ENCODE measurements at regions not wholly inside any gene's neighbourhood (a gene's known extent, or its start where the extent isn't known, plus 50 kb on each side); places are given as distances from the start of the nearest gene placed in this dataset.

DNA sequence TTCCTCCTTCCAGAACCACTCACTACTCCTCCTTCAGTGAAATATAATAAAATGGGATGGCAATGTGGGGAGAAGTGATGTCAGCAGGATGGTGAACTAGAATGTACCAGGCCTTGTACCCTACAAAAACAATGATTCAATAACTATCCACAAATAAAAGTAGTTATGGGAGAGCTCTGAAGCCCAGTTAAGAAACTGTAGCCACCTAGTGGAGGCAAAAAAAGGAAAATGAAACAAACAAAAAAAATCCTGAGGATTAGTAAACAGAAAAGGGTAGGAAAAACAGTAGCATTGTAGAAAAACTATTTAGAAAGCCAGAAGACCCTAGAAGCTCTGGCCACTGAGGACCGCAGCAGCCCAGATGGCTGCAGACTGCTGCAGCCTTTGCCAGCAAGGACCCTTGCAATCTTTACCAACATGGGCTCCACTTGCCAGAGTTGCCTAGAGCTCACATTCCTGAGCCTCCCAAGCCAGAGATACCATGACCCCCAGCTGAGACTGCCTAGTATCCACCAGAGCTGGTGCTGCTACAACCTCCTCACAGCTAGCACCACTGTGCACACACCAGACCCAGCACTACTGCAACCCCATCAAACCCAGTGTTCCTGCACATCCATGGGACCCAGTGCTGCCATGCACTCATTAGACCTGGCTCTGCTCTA is 259.7 kb upstream of the MSX2 start:
- TF ChIP-seq SP1 (IDR thresholded peaks at IDR 0.05) (no peak), GABPA (IDR thresholded peaks at IDR 0.05 in 1 of 2, conservative IDR thresholded peaks at IDR 0.05 in 1 of 2) (no peak), NR2F2 (IDR thresholded peaks at IDR 0.05) (no peak), JUND (IDR thresholded peaks at IDR 0.05) (no peak)
- TF ChIP-seq, protein P1, sequence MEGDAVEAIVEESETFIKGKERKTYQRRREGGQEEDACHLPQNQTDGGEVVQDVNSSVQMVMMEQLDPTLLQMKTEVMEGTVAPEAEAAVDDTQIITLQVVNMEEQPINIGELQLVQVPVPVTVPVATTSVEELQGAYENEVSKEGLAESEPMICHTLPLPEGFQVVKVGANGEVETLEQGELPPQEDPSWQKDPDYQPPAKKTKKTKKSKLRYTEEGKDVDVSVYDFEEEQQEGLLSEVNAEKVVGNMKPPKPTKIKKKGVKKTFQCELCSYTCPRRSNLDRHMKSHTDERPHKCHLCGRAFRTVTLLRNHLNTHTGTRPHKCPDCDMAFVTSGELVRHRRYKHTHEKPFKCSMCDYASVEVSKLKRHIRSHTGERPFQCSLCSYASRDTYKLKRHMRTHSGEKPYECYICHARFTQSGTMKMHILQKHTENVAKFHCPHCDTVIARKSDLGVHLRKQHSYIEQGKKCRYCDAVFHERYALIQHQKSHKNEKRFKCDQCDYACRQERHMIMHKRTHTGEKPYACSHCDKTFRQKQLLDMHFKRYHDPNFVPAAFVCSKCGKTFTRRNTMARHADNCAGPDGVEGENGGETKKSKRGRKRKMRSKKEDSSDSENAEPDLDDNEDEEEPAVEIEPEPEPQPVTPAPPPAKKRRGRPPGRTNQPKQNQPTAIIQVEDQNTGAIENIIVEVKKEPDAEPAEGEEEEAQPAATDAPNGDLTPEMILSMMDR (IDR thresholded peaks at IDR 0.05; ENCODE audit: low read depth, low read length, missing input control): no peak
- TF ChIP-seq, protein P2, sequence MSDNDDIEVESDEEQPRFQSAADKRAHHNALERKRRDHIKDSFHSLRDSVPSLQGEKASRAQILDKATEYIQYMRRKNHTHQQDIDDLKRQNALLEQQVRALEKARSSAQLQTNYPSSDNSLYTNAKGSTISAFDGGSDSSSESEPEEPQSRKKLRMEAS (IDR thresholded peaks at IDR 0.05): no peak
